Thyroid gland (tissue), 4 donors: ENCODE measurements at regions not wholly inside any gene's neighbourhood (a gene's known extent, or its start where the extent isn't known, plus 50 kb on each side); places are given as distances from the start of the nearest gene placed in this dataset.
"Not testable (repeated sequence)": the region's sequence is repeated elsewhere in the genome, so short reads cannot be mapped to it uniquely, and the experiment has no call there.

Experiments
- DNase-seq, 2 donors: peaks; one replicate each; pipeline ENCODE4 v3.0.0-alpha.2; 2019
- H3K27ac ChIP-seq, 3 donors: fragments of 200-600 bp; sonication (generic); 1 replicate in 2 of 3; 2 replicates in 1 of 3; pipeline ENCODE4 v1.5.1; 2016 to 2019; ENCODE audit warnings: mild to moderate bottlenecking in 1 of 3, moderate library complexity in 1 of 3
- H3K27me3 ChIP-seq: fragments of 200-600 bp; sonication (generic); one replicate; pipeline ENCODE4 v1.5.1; 2019
- H3K36me3 ChIP-seq, 2 donors: fragments of 200-600 bp; sonication (generic); one replicate each; pipeline ENCODE4 v1.5.1; 2016 to 2019
- H3K4me1 ChIP-seq, 2 donors: fragments of 200-600 bp; sonication (generic); one replicate each; pipeline ENCODE4 v1.5.1; 2017 to 2019
- H3K4me3 ChIP-seq, 3 donors: fragments of 200-600 bp; sonication (generic); replicated peaks in 1 of 3; 1 replicate in 2 of 3; 2 replicates in 1 of 3; pipeline ENCODE4 v1.5.1; 2016; ENCODE audit warnings: mild to moderate bottlenecking in 1 of 3
- H3K9me3 ChIP-seq: fragments of 200-600 bp; sonication (generic); one replicate; pipeline ENCODE4 v1.5.1; 2017
- POLR2A ChIP-seq, 2 donors: fragments of 450-650 bp; IDR thresholded peaks; one replicate each; pipeline ENCODE4 v1.6.1; 2017; ENCODE audit warnings: antibody characterized with exemption in 2 of 2, mild to moderate bottlenecking in 2 of 2, moderate library complexity in 1 of 2
- WGBS, 2 donors: methylation state at CpG; one replicate each; pipeline ENCODE4 v1.1.5; 2017; 5-methylcytosine and 5-hydroxymethylcytosine counted together
- intact Hi-C: fragments of 100-400 bp; cut with DNase I; formaldehyde crosslinking; loops from one replicate; pipeline ENCODE4 v1.15.1; 2023
- TF ChIP-seq, protein P1 (sequence below), 6 experiments: fragments of 200-600 bp in 3 of 6; fragments of 450-650 bp in 3 of 6; sonication (generic) in 3 of 6; IDR thresholded peaks; one replicate each; pipeline ENCODE4 v1.5.1; 2016 to 2019; ENCODE audit warnings: antibody characterized with exemption in 6 of 6, mild to moderate bottlenecking in 2 of 6, inconsistent platforms in 1 of 6, moderate library complexity in 1 of 6

DNA sequence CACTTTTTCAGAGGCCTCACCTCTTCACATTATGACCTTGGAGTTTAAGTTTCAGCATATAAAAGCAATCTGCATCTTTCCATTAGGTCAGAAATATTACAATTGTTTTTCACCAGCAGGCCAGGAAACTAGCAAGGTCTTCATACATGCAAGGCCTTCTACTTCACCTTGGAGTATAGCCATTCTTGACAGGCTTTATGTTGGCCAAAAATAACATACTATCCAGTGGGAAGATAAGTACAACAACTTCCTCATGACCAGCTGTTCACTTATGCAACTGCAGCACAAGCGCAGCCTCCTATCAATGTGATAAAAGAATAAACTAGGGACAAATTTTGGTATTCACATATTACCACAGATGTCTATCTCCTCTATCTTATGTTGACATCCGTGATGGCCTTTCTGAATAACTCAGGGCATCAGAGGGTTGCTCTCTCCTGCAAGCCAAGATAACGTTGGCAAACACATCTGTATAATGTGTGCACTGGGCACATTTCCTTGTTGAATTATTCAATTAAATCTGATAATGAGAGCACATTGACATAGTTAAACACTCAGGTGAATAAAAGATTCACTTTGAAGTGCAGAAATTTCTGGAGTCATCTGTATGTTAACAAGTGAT is 239.8 kb downstream of the FZD1 start:
- H3K4me1 ChIP-seq, result no peaks in the 10 kb centered on the region
- DNase-seq, result no peak
- H3K27ac ChIP-seq, result no peak overlapping the region
- H3K36me3 ChIP-seq, result no peaks in the 10 kb centered on the region
- no peak overlapping the region for H3K4me3 ChIP-seq
- H3K27me3 ChIP-seq, result no peaks in the 10 kb centered on the region
- WGBS, 2 donors, result 78 to 81% methylated on average over 3 of the region's 3 CpGs
- H3K9me3 ChIP-seq, result no peaks in the 10 kb centered on the region
- TF ChIP-seq POLR2A (IDR thresholded peaks at IDR 0.05), result no peak
- TF ChIP-seq, protein P1, sequence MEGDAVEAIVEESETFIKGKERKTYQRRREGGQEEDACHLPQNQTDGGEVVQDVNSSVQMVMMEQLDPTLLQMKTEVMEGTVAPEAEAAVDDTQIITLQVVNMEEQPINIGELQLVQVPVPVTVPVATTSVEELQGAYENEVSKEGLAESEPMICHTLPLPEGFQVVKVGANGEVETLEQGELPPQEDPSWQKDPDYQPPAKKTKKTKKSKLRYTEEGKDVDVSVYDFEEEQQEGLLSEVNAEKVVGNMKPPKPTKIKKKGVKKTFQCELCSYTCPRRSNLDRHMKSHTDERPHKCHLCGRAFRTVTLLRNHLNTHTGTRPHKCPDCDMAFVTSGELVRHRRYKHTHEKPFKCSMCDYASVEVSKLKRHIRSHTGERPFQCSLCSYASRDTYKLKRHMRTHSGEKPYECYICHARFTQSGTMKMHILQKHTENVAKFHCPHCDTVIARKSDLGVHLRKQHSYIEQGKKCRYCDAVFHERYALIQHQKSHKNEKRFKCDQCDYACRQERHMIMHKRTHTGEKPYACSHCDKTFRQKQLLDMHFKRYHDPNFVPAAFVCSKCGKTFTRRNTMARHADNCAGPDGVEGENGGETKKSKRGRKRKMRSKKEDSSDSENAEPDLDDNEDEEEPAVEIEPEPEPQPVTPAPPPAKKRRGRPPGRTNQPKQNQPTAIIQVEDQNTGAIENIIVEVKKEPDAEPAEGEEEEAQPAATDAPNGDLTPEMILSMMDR (IDR thresholded peaks at IDR 0.05), result no peak
- intact Hi-C loops, result no loop called here

GRCh38 chr7:91504919-91505318 is 240.7 kb downstream of the FZD1 start:
- H3K4me3 ChIP-seq, result no peak overlapping the region
- no peaks in the 10 kb centered on the region for H3K9me3 ChIP-seq
- DNase-seq, result no peak
- TF ChIP-seq, protein P1 (IDR thresholded peaks at IDR 0.05), result no peak
- no peak for TF ChIP-seq POLR2A (IDR thresholded peaks at IDR 0.05)
- no peaks in the 10 kb centered on the region for H3K27me3 ChIP-seq
- no peak overlapping the region for H3K27ac ChIP-seq
- H3K4me1 ChIP-seq, result no peaks in the 10 kb centered on the region
- 89 to 92% methylated on average over 2 of the region's 2 CpGs for WGBS, 2 donors
- intact Hi-C loops, result no loop called here
- H3K36me3 ChIP-seq, result no peaks in the 10 kb centered on the region

GRCh38 chr7:91506966-91507365 is 242.7 kb downstream of the FZD1 start:
- intact Hi-C loops, H3K27ac ChIP-seq: not testable (repeated sequence)
- 71 to 76% methylated on average over 10 of the region's 10 CpGs for WGBS, 2 donors

GRCh38 chr7:91511861-91512260 is 247.6 kb downstream of the FZD1 start:
- WGBS, 2 donors, result 89 to 97% methylated on average over 1 of the region's 1 CpG
- H3K27ac ChIP-seq, H3K4me1 ChIP-seq, DNase-seq, H3K9me3 ChIP-seq, H3K4me3 ChIP-seq, intact Hi-C loops, H3K27me3 ChIP-seq, H3K36me3 ChIP-seq: not testable (repeated sequence)

More at GRCh38 chr7:91506966-91507365, 242.7 kb downstream of the FZD1 start:
- H3K9me3 ChIP-seq, H3K36me3 ChIP-seq, H3K4me3 ChIP-seq, H3K27me3 ChIP-seq, H3K4me1 ChIP-seq, DNase-seq: not testable (repeated sequence)

DNA sequence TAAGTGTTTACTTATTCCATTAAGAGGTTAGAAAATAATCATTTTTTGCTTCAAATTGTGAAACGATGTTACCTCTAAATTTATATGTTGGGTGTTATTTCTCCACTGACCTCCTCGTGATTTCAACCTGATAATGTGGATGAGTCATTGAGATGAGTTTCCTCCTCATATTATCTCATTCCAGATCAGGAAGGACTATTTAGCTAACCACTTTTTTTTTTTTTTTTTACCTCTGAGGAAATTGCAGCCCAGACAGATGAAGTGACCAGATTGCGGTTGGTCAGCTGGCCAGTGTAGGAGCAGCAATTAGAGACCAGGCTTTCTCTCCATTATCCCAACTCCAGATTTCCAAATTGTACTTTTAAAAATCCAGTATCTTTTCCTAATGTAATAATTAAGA is 248.7 kb downstream of the FZD1 start:
- intact Hi-C loops, result no loop called here
- H3K27me3 ChIP-seq, result no peaks in the 10 kb centered on the region
- H3K36me3 ChIP-seq, result no peaks in the 10 kb centered on the region
- WGBS, 2 donors, result 80% methylated on average over 3 of the region's 3 CpGs
- no peak overlapping the region for H3K27ac ChIP-seq
- H3K9me3 ChIP-seq, result no peaks in the 10 kb centered on the region
- peaks cover 2 to 6% of the 10 kb centered on the region in 2 donors for H3K4me1 ChIP-seq
- no peak overlapping the region for H3K4me3 ChIP-seq
- no peak for TF ChIP-seq POLR2A (IDR thresholded peaks at IDR 0.05)
- TF ChIP-seq, protein P1 (IDR thresholded peaks at IDR 0.05), result no peak
- no peak for DNase-seq

GRCh38 chr7:91514591-91514990 is 250.4 kb downstream of the FZD1 start:
- WGBS, 2 donors, result 90 to 97% methylated on average over 4 of the region's 4 CpGs
- H3K4me1 ChIP-seq, result peaks cover 6 to 20% of the 10 kb centered on the region in 2 donors
- H3K27me3 ChIP-seq, result no peaks in the 10 kb centered on the region
- TF ChIP-seq POLR2A (IDR thresholded peaks at IDR 0.05), result no peak
- TF ChIP-seq, protein P1 (IDR thresholded peaks at IDR 0.05), result no peak
- DNase-seq, result no peak
- H3K36me3 ChIP-seq, result no peaks in the 10 kb centered on the region
- no peaks in the 10 kb centered on the region for H3K9me3 ChIP-seq
- intact Hi-C loops, result no loop called here
- H3K4me3 ChIP-seq, result no peak overlapping the region
- no peak overlapping the region for H3K27ac ChIP-seq
